KBM-7 (cell line): ENCODE measurements at regions not wholly inside any gene's neighbourhood (a gene's known extent, or its start where the extent isn't known, plus 50 kb on each side); places are given as distances from the start of the nearest gene placed in this dataset.

ENCODE experiments used
- DNase-seq: peaks from one replicate; pipeline ENCODE4 v3.0.0-alpha.2; 2015
- in situ Hi-C: fragments of 300-500 bp; cut with MboI; formaldehyde crosslinking; loops from 2 replicates; pipeline ENCODE4 v1.14.3; 2020; ENCODE audit warnings: low sequenced_read_pairs, low pct_unique_long_range_greater_than_20kb, mixed read lengths

- in situ Hi-C loops = no loop called here
- no peak for DNase-seq
Observed at GRCh38 chr4:129490516-129490915, 394.6 kb downstream of the C4orf33 start.

GRCh38 chr4:129498626-129499025, 402.7 kb downstream of the C4orf33 start:
- in situ Hi-C loops = no loop called here
- no peak for DNase-seq

- in situ Hi-C loops = no loop called here
- DNase-seq = no peak
Observed at GRCh38 chr4:129514852-129515251, 418.9 kb downstream of the C4orf33 start.

GRCh38 chr4:129515356-129515755, 419.4 kb downstream of the C4orf33 start:
- no peak for DNase-seq
- in situ Hi-C loops = no loop called here

DNA sequence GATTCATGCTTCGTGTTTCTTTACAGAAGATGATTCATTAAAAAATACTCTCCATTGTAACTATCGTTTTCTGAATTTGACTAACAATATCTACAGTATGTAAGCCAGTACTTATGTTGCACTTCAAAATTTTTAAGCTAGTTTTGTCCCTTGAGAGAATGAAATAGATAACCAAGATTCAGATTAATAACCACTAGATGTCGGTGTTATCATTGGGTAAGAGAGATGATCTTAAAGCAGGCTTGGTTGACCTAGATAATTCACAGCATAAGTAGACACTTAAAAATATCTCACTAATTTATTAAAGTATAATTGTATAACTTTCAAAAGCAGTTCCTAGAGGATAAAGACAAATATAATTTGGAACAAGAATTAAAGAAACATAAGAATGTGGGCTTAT, 430.9 kb downstream of the C4orf33 start:
- peak; percentile 44 for DNase-seq
- in situ Hi-C loops = no loop called here

DNA sequence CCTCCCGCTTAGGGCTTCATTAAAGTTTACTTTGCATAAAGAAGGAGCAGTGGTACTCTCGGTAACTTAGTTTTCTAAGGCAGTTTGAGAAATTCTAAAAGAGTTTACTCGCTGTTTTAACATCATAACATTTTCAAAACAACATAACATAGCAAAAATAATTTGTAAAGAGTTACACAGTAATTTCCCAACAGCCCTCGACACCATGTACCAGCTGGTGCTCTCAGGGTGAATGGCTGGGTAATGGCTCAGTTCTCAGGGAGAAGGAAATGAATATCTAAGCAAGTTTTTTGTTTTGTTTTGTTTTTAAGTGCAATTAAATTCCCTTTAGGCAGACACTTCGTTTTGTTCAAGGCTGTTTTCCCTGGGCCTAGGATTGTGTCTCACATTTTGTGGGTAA, 435.3 kb downstream of the C4orf33 start:
- in situ Hi-C loops = no loop called here
- DNase-seq = no peak

GRCh38 chr4:129532573-129532972, 436.6 kb downstream of the C4orf33 start:
- DNase-seq = peak; percentile 81
- in situ Hi-C loops = no loop called here

GRCh38 chr4:129543299-129543698, 447.3 kb downstream of the C4orf33 start:
- in situ Hi-C loops = no loop called here
- DNase-seq = no peak

GRCh38 chr4:129545599-129546278, 449.8 kb downstream of the C4orf33 start:
- no peak for DNase-seq
- in situ Hi-C loops = no loop called here

GRCh38 chr4:129546531-129546930, 450.6 kb downstream of the C4orf33 start:
- no peak for DNase-seq
- in situ Hi-C loops = no loop called here

GRCh38 chr4:129550281-129550785, 454.4 kb downstream of the C4orf33 start:
- DNase-seq = no peak
- in situ Hi-C loops = no loop called here

DNA sequence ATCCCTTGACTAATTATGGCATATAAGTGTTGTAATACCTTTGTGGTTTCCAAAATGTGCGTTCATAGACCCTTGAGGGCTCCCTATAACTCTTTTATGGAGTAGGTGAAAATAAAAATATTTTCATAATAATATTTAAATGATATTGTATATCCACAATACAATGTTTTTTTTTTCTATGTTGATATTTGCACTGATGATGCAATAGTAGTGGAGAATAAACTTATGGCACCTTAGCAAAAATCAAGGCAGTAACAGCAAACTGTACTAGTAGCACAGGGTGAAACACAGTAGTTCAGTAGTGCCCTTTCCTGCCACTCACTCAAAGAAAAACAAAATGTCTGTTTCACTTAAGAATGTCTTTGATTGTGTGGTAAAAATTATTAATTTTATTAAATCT, 465.3 kb downstream of the C4orf33 start:
- in situ Hi-C loops = no loop called here
- no peak for DNase-seq

DNA sequence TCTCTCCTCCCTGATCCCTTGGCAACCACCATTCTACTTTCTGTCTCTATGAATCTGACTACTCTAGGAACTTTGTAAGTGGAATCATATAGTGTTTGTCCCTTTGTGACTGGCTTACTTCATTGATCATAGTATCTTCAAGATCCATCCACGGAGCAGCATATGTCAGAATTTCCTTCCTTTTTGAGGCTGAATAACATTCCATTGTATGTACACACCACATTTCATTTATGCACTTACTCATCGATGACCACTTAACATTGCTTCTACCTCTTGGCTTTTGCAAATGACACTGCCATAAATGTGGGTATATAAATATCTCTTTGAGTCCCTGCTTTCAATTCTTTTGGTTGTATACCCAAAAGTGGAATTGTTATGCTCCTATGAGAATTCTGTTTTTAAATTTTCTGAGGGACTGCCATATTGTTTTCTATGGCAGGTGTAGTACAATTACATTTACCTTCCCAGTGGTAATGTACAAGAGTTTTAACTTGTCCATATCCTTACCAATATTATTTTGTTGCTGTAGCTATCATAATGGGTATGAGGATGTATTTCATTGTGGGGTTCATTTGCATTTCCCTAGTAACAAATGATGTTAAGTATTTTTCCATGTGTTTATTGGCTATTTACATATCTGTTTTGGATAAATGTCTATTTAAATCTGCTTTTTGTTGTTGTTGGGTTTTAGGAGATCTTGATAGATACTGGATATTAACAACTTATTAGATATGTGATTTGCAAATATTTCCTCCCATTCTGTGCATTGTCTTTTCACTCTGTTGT, 466.1 kb downstream of the C4orf33 start:
- no peak for DNase-seq
- in situ Hi-C loops = no loop called here

- in situ Hi-C loops = no loop called here
- no peak for DNase-seq
Observed at GRCh38 chr4:129565214-129565613, 469.3 kb downstream of the C4orf33 start.

GRCh38 chr4:129570326-129570725, 474.4 kb downstream of the C4orf33 start:
- in situ Hi-C loops = no loop called here
- no peak for DNase-seq

GRCh38 chr4:129578336-129578735, 482.4 kb downstream of the C4orf33 start:
- DNase-seq = no peak
- in situ Hi-C loops = no loop called here

DNA sequence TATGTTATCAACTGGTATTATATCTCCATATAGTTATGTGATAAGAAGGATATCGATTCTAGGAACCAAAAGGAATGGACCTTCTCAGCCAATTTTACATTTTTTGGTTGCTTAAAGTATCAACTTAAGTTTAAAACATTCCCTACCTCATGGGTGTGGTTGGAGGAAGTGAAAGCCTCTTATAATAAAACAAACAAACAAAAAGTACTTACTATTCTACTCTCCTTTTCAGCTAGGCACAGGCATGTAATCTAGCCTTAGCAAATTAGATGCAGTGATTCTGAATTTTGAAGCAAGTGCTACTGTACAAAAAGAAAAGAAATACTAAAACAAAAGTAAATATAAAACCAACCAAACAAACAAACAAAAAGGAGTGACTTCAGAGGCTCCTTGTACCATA, 485.4 kb downstream of the C4orf33 start:
- no peak for DNase-seq
- in situ Hi-C loops = no loop called here

- DNase-seq = no peak
- in situ Hi-C loops = no loop called here
Observed at GRCh38 chr4:129583868-129584267, 487.9 kb downstream of the C4orf33 start.

DNA sequence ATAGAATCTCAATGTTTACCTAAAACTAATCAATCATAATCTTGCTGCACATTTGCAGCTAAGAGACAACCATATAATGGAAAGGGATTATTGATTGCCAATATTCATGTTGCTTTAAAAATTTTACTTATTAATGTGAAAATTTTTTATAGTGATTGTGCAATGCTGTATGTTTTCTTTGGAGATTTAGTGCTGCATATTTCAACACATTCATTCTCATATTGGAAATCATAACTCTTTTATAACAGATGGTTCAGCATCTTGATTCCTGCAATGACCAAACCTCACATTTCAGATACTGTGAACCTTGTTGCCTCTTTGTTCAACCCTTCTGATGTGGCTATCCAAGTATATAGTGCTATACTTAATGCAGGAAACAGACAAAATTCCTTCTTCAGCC, 502.6 kb downstream of the C4orf33 start:
- in situ Hi-C loops = no loop called here
- no peak for DNase-seq

DNA sequence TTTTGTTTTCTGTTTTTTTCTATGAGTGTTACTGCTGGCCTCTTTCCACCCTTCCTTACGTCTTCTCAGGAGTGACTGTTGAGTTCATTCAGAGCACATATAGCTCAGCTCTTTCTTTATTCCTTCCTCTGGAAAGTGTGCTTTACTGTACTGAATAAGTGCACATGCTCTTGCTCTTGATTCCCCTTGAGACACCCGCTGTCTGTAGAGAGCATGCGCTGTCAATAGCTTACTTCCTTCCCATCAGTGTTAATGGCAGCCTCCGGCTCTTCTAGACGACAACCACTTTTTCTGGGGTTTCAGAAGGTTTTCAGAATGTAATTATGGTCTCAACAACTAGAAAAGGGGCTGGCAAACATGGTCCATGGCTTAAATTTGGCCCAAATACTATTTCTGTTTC, 504.9 kb downstream of the C4orf33 start:
- DNase-seq = no peak
- in situ Hi-C loops = no loop called here

DNA sequence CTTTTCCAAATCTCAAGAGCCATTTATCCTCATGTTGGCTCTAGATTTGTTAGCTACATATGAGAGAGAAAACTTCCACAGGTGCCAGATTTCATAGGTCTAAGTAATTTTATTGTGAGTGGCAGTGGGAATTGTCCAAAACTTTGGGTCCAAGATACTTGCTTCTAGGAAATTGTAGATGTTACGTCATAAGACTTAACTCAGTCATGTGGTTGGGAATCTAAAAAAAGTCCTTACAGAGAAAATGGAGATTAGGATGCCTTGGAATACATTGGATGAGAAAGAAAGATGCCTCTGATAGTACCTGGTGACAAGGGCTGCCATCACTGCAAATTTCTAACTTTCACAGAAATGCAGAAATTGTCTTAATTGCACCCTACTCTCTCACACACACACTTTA, 506.5 kb downstream of the C4orf33 start:
- in situ Hi-C loops = no loop called here
- DNase-seq = no peak
